Esophagus squamous epithelium (tissue), 5 donors: ENCODE measurements at regions not wholly inside any gene's neighbourhood (a gene's known extent, or its start where the extent isn't known, plus 50 kb on each side); places are given as distances from the start of the nearest gene placed in this dataset.

Experiments
- DNase-seq: peaks from one replicate; lab custom pipeline; 2025; lab: John Stamatoyannopoulos, UW
- H3K27ac ChIP-seq, 4 donors: fragments of 200-600 bp; sonication (generic); one replicate each; pipeline ENCODE4 v1.5.1; 2016 to 2019; ENCODE audit warnings: mild to moderate bottlenecking in 1 of 4
- H3K27me3 ChIP-seq, 4 donors: fragments of 200-600 bp; sonication (generic); 1 replicate in 3 of 4; 2 replicates in 1 of 4; pipeline versions ENCODE4 v1.5.1 to v1.6.0; 2017 to 2021; ENCODE audit warnings: antibody characterized with exemption in 1 of 4
- H3K36me3 ChIP-seq, 3 donors: fragments of 200-600 bp; sonication (generic); one replicate each; pipeline ENCODE4 v1.5.1; 2016 to 2019
- H3K4me1 ChIP-seq, 3 donors: fragments of 200-600 bp; sonication (generic); one replicate each; pipeline ENCODE4 v1.5.1; 2017 to 2019
- H3K4me3 ChIP-seq, 4 donors: fragments of 200-600 bp; sonication (generic); 1 replicate in 3 of 4; 2 replicates in 1 of 4; pipeline ENCODE4 v1.5.1; 2016 to 2019; ENCODE audit warnings: mild to moderate bottlenecking in 2 of 4, moderate library complexity in 1 of 4
- H3K9me3 ChIP-seq, 3 donors: fragments of 200-600 bp; sonication (generic); one replicate each; pipeline ENCODE4 v1.5.1; 2016 to 2019
- POLR2A ChIP-seq, 4 donors: fragments of 450-650 bp; IDR thresholded peaks; one replicate each; pipeline ENCODE4 v1.6.1; 2017; ENCODE audit warnings: antibody characterized with exemption in 4 of 4, mild to moderate bottlenecking in 4 of 4, moderate library complexity in 3 of 4
- WGBS, 2 donors: methylation state at CpG; one replicate each; pipeline ENCODE4 v1.1.5; 2018; 5-methylcytosine and 5-hydroxymethylcytosine counted together
- intact Hi-C: fragments of 100-400 bp; cut with DNase I; formaldehyde crosslinking; loops from one replicate; pipeline ENCODE4 v1.15.0; 2022
- TF ChIP-seq, protein P1 (sequence below), 6 experiments: fragments of 450-650 bp in 4 of 6; fragments of 200-600 bp in 2 of 6; sonication (generic) in 2 of 6; IDR thresholded peaks; one replicate each; pipeline ENCODE4 v1.5.1; 2016 to 2019; ENCODE audit warnings: antibody characterized with exemption in 6 of 6, mild to moderate bottlenecking in 4 of 6, moderate library complexity in 4 of 6
- donor health status: DM: yes; HTN: yes; CAD: no.

- H3K27me3 ChIP-seq = no peaks in the 10 kb centered on the region
- 40% methylated on average over 5 of the region's 5 CpGs for WGBS, 2 donors
- no peaks in the 10 kb centered on the region for H3K9me3 ChIP-seq
- DNase-seq = no peak
- intact Hi-C loops = no loop called here
- no peaks in the 10 kb centered on the region for H3K36me3 ChIP-seq
- H3K4me3 ChIP-seq = no peak overlapping the region
- TF ChIP-seq, protein P1, sequence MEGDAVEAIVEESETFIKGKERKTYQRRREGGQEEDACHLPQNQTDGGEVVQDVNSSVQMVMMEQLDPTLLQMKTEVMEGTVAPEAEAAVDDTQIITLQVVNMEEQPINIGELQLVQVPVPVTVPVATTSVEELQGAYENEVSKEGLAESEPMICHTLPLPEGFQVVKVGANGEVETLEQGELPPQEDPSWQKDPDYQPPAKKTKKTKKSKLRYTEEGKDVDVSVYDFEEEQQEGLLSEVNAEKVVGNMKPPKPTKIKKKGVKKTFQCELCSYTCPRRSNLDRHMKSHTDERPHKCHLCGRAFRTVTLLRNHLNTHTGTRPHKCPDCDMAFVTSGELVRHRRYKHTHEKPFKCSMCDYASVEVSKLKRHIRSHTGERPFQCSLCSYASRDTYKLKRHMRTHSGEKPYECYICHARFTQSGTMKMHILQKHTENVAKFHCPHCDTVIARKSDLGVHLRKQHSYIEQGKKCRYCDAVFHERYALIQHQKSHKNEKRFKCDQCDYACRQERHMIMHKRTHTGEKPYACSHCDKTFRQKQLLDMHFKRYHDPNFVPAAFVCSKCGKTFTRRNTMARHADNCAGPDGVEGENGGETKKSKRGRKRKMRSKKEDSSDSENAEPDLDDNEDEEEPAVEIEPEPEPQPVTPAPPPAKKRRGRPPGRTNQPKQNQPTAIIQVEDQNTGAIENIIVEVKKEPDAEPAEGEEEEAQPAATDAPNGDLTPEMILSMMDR (IDR thresholded peaks at IDR 0.05) = no peak
- TF ChIP-seq POLR2A (IDR thresholded peaks at IDR 0.05) = no peak
- peaks cover 0 to 5% (median 0%) of the 10 kb centered on the region in 3 donors for H3K4me1 ChIP-seq
- no peak overlapping the region for H3K27ac ChIP-seq
Measured at GRCh38 chr4:101419336-101420135, 72.2 kb upstream of the PPP3CA start.

GRCh38 chr4:101418466-101418865 lies 71.1 kb upstream of the PPP3CA start:
- TF ChIP-seq POLR2A (IDR thresholded peaks at IDR 0.05) = no peak
- TF ChIP-seq, protein P1 (IDR thresholded peaks at IDR 0.05) = no peak
- 64 to 82% methylated on average over 2 of the region's 2 CpGs for WGBS, 2 donors
- intact Hi-C loops = no loop called here
- no peak for DNase-seq
- Histone ChIP-seq H3K4me3 (no peak overlapping the region), H3K9me3 (no peaks in the 10 kb centered on the region), H3K36me3 (no peaks in the 10 kb centered on the region), H3K4me1 (peaks cover 0 to 5% (median 0%) of the 10 kb centered on the region in 3 donors), H3K27me3 (no peaks in the 10 kb centered on the region), H3K27ac (no peak overlapping the region)

- 51 to 69% methylated on average over 2 of the region's 2 CpGs for WGBS, 2 donors
- TF ChIP-seq, protein P1 (IDR thresholded peaks at IDR 0.05) = no peak
- no peaks in the 10 kb centered on the region for H3K9me3 ChIP-seq
- DNase-seq = no peak
- peaks cover 0 to 5% (median 0%) of the 10 kb centered on the region in 3 donors for H3K4me1 ChIP-seq
- intact Hi-C loops = no loop called here
- no peak overlapping the region for H3K4me3 ChIP-seq
- no peaks in the 10 kb centered on the region for H3K36me3 ChIP-seq
- H3K27ac ChIP-seq = no peak overlapping the region
- H3K27me3 ChIP-seq = no peaks in the 10 kb centered on the region
Measured at GRCh38 chr4:101418055-101418454, 70.7 kb upstream of the PPP3CA start.

- TF ChIP-seq POLR2A (IDR thresholded peaks at IDR 0.05) = no peak
- TF ChIP-seq, protein P1 (IDR thresholded peaks at IDR 0.05) = no peak
- H3K4me3 ChIP-seq = no peak overlapping the region
- H3K27ac ChIP-seq = no peak overlapping the region
- no peaks in the 10 kb centered on the region for H3K9me3 ChIP-seq
- no peaks in the 10 kb centered on the region for H3K36me3 ChIP-seq
- DNase-seq = no peak
- H3K27me3 ChIP-seq = no peaks in the 10 kb centered on the region
- 91 to 100% methylated on average over 1 to 4 of the region's 6 CpGs for WGBS, 2 donors
- intact Hi-C loops = no loop called here
- peaks cover 0 to 5% (median 0%) of the 10 kb centered on the region in 3 donors for H3K4me1 ChIP-seq
Measured at GRCh38 chr4:101417046-101417445, 69.7 kb upstream of the PPP3CA start.

- H3K4me1 ChIP-seq = peaks cover 0 to 5% (median 0%) of the 10 kb centered on the region in 3 donors
- H3K36me3 ChIP-seq = no peaks in the 10 kb centered on the region
- H3K9me3 ChIP-seq = no peaks in the 10 kb centered on the region
- 76 to 83% methylated on average over 2 of the region's 6 CpGs for WGBS, 2 donors
- H3K27me3 ChIP-seq = no peaks in the 10 kb centered on the region
- no peak overlapping the region for H3K27ac ChIP-seq
- no peak for DNase-seq
- no peak for TF ChIP-seq POLR2A (IDR thresholded peaks at IDR 0.05)
- TF ChIP-seq, protein P1 (IDR thresholded peaks at IDR 0.05) = no peak
- H3K4me3 ChIP-seq = no peak overlapping the region
- intact Hi-C loops = no loop called here
Measured at GRCh38 chr4:101415962-101416361, 68.6 kb upstream of the PPP3CA start.
